Cerebellar cortex (tissue), 1 donor: ENCODE measurements at regions not wholly inside any gene's neighbourhood (a gene's known extent, or its start where the extent isn't known, plus 50 kb on each side); places are given as distances from the start of the nearest gene placed in this dataset.

ENCODE experiments used
- DNase-seq: peaks from one replicate; pipeline ENCODE4 v3.0.0-alpha.2; 2015; ENCODE audit warnings: low spot score

DNA sequence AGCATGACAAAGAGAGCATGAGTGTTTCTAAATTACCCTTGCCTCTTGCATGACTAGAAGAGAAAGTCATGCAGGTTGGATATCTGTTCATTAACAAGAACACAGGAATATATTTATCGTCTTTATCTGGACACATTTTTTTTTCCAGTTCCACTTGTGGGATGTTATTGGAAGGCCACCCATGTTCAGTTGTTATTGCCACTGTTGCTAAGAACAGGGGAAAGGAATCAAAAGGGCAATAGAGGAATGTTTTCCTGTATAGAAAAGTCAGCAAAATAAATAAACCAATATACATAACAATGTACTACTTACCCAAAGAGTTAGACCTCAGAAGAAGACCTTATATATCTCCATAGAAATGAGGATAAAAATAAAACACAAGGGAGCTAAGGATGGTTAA lies 270.1 kb downstream of the QDPR start:
- DNase-seq = no peak

DNA sequence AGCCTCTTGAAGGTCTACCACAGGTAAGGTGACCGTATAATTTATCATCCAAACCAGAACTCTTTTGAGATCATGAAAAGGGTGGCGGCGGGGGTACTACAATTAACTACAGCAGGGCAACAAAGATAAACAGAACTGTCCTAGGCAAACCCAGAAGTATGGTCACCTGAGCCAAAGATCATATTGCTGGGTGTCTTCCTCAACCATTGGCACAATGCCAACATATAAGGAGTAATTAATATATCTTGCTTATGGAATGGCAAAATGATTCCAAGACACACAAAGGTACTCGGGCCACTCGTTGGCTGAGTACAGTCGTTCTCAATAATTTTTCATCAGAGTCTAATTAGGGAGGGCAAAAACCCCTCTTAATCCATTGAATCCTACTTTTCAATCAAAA lies 273.3 kb downstream of the QDPR start:
- DNase-seq = no peak

DNA sequence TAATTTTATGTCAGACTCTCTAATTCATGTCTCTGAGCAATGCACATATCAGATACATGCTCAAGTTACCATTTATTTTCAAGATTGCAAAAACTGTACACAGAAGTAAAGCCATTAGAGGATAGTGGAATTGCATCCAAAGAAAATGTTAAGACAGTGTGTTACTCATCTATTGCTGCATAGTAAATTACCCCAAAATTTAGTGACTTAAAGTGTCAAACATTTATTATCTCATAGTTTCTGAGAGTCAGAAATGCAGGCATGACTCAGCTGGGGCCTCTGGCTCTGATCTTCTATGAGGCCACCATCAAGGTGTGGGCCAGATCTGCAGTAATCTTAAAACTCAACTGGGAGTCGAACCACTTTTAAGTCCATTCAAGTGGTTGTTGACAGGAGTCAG lies 275.2 kb downstream of the QDPR start:
- DNase-seq = no peak

DNA sequence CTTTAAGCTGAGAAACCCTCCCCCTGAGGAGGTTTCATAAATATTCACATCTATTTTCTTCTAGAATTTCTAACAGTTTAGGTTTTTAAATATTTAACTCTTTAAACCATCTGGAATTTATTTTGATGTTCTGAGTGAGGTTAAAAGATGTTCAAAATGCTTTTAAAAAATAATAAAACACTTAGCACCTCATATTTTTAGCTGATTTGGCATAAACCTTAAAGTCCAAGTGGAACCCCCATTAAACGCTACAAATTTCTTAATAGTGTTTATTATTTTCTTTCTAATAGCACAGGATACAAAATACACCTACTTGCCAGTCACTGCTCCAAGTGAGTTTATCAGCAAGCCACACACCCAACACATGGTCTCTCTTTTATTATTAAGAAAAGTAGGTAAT lies 277.2 kb downstream of the QDPR start:
- no peak for DNase-seq

DNA sequence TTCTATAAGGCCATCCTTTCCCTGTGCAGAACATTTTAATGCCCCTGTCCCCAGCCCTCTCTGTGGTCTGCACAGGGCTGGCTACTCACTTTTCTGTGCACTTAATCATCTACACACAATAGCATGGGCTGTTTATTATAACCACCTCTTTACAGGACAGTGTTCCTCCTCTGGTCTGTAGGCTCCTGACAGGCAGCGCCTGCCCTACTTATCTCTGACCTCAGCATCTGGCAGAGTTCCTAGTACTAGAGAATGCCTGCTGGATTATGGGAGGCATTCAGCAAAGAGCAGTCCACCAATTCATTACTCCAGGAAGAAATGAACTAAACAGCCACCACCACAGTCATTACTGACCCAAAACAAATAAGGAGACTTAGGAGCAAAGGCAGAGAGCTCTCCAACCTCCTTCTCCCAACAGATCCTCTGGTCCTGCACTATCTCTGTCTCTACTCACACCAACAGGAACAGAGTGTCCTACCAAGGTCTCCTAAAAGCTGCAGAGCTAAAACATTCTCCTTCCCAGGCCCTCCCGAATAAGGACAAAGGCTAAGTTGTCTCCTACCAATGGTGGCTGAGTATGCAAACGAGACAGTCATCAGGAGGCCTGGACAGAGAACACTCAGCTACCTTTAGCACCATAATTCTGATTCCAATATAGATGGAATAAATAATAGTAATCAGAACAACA lies 279.2 kb downstream of the QDPR start:
- DNase-seq = peak; percentile 55

DNA sequence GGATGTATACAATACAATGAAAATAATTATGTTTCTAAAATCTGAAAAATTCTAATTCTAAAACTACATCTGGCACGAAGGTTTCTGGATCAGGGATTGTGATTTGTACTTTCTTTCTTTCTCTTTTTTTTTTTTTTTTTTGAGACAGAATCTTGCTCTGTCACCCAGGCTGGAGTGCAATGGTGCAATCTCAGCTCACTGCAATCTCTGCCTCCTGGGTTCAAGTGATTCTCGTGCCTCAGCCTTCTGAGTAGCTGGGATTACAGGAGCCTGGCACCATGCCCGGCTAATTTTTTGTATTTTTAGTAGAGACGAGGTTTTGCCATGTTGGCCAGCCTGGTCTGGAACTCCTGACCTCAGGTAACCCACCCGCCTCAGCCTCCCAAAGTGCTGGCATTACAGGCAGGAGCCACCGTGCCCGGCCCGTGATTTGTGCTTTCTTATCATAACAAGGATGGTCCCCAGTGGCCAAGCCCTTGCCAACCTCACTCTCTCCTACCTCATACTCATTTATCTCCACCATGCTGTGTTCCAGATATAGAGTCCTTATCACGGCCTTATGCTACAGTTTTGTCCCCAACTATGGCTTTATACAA lies 279.9 kb downstream of the QDPR start:
- DNase-seq = peak; percentile 7

DNA sequence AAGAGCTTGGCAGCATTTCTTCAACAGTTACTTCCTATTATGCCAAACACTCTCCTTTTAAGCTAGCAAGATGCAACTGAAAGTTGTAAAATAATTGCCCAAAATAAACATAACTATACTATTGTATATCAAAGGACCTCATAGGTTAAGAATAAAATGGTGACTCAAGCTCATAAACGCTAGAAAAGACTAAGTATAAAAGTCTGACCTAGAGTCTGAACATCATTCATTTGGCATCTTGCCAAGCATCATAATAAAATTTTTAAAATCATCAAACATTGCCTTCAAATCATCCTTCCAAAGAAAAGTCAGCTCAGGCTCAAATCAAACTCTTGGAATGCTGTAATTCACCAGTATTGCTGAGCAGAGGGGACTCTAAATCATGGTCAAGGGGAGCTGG lies 281.2 kb downstream of the QDPR start:
- DNase-seq = no peak

DNA sequence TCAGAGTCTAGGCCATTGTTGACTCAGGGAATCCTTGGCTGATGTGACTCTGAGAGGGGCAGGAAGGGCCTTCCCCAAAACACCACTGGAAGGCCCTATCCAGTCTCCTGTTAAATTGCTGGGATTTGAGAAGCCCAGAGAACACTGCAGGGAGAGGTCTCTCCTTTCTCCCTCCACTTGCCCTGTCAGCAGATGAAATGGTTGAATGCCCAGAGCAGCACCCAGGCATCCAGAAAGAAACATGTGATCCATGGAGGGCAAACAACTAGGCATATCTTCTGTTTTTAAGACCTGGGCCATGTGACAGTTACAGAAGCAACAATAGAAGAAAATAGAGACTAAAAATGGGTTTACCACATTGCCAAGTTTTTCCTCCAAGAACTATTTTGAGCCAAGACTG lies 291.1 kb downstream of the QDPR start:
- no peak for DNase-seq

DNA sequence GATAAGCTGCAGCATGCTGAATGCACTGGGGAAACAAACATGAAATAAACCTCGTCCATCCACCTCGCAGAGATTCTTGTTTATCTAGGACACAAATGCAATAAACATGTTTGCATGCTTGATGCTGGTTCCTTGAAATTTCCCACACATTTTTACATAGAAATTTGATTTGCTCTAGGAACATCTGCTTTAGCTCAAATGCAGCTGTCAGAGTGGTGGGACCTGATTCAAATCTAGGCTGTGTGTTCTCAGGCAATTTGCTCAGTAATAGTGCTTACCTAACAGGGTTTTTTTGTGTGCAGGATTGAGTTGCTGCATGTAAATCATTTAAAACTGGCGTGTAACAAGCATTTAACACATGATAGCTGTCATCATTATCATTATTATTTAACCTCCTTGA lies 293.1 kb downstream of the QDPR start:
- DNase-seq = no peak

DNA sequence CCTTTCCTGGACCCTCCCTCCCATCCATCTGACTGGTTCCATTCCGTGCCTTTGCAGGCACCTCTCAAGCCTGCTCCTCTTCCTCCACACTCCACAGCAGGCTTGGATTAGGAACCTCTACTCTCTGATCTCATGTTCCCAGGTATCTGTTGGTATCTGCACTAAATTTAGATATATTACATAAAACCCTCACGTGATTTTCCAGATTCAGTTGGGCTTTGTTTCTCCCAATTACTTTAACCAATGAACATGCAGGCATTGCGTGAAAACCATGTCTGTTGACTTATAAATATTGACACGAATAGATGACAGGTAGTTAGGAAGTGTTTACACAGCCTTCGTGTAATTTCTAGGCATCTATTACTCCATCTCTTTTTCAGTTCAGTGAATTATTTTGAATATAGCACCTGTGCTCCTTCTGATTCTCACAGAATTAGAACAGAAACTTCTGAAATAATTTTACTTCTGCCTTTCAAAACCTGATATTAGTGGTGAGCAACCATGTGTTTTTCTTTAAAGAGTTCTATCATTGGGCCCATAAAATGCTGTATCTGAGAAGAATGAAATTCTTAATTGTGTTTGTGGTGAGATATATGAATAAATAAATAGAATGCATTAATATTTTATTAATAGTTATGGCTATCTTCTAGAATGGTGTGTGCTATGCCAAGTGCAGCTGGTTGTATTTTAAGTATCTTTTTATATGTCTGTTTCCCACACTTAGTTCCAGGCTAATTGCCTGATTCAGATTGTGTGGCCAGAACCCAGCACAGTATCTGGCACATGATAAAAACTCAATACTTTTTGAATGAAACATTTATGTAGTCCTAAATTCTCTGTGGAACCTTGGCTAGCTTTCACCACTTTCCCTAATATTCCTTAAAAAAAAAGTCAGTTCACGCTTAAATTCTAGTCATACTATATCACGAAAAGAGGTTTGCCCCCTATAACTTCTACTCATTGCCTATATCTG lies 304.8 kb downstream of the QDPR start:
- DNase-seq = no peak

DNA sequence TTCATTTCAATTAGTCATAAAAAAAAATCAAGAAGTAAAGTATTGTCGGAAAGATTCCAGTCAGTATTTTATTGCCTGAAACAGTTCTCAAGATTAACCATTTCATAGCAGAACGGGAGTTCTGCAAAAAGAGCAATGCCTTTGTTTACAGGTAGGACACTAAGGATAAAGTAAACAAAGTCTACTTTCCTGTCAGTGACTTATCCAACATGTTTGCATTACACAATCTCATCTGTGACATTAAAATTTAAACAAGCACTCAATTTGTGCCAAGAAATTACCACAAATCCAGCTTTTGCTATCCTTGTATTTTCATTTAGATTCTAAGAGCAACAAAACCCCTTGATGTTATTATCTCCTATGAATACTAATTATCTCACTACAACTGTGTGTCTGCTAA lies 306.5 kb upstream of the LDB2 start:
- DNase-seq = no peak

DNA sequence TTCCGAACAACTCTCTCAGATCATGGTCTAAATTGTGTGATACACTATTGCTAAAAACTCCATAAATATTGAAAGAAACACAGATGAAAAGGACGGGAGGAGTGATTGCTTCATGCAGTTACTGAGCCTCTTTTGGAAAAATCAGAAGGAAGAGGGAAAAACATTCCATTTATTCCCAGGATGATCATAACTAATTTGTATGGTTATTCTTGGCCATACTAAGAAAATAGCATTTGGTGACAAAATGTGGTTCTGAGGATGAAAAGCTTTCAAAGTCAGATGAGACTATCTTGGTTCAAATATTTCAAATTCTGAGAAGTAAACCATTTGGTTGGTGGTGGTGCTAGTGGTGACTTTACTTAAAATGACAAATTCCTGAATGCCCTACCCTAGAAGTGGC lies 305.4 kb upstream of the LDB2 start:
- DNase-seq = no peak

DNA sequence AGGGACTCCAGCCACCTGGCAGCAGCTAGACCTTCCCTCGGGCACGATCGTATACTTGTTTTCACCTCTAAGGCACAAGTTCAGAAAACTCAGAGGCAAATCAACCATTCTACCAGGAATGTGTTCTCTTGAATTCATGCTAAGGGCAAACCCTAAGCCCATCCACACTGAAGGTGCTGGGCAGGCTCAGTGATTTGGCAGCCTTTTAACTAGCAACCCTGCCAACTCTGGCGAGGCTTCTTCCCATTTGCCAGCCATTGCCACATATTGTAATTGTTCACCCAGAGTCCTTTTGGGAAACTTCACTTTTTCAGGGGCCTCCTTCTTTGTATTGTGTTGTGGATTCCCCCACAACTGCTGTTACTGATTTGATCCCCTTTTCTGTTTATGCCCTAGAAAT lies 298.6 kb upstream of the LDB2 start:
- no peak for DNase-seq

DNA sequence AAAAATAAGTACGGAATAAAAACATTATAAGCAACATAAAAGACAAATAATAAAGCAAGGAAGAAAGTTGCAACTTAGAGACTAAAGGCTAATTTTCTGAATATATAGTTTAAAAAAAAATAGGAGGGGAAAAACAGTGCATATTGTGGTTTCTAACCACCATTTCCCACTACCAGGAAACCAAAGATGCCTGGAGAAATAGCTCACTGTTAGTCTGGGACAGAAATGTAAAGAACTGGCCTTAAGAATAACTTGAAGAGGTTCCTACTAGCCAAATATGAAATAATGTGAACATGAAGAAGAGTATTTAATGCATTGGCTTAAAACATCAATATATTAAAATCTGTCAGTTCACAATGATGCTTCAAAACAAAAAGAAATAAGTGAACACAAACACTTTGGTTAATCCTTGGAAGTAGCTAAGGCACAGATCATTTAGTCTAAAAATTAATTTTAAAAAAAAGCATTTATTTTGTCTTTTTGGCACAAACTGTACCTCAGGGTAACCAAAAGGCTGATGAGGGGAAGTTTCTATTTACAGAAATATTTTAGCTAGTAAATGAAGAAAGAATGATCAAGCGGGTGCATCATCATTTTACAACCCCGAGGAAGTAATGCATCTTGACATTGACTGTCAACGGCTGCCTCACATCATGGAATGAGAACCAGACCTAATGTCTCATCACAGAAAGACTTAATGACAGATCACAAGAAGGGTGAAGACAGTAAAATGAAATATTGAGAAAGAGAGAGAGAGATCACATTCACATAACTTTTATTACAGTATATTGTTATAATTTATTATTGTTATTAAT lies 297.2 kb upstream of the LDB2 start:
- no peak for DNase-seq

DNA sequence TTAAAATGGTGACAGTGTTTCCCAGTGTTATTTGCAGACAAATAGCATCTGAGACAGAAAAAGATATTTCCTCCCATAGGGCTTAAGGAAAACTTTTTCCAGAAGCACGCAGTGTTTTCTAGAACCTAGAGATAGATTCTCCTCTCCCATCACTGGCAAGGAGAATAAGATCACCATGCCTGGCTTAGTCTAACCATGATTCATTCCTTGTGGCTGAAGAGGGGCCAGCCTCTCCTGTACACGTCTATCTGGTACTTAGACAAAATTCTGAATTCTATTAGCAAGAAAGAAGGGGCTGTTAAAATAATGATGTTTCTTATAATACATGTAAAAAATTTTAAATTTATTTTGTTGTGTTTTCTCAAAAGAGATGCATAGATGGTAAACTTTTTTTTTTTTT lies 296.1 kb upstream of the LDB2 start:
- no peak for DNase-seq

DNA sequence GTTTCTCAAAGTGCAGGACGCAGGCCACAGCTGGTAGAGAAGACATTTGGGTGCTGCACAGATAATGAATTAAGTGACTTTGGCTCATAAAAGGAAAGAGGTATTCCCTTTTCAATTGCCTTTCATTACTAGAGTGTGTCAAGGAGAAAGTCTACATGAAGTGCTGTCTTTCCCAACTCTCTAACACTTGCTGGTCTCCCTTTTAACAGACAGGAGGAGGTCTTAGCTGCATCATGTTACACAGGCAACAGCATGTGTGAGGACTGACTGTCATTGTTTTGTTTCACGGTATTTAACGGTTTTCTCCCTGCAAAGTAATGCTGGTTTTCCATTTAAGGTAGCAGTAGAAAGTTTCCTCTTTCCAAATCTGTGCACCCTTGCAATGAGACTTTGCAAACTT lies 291.3 kb upstream of the LDB2 start:
- no peak for DNase-seq

DNA sequence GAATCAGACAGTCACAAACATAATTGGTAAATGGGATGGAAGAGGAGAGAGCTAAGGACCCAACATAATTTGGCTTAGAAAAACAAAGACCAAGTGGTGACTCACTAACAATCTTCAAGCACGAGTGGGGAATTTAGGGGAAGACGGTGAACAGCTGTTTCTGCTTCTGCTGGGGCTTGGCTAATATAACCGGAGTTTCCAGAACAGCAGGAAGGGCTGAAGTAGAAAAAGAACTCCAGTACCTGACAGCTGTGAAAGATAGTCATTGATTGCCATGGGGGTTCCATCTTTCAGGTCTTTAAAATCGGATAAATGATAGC lies 290.9 kb upstream of the LDB2 start:
- DNase-seq = no peak

DNA sequence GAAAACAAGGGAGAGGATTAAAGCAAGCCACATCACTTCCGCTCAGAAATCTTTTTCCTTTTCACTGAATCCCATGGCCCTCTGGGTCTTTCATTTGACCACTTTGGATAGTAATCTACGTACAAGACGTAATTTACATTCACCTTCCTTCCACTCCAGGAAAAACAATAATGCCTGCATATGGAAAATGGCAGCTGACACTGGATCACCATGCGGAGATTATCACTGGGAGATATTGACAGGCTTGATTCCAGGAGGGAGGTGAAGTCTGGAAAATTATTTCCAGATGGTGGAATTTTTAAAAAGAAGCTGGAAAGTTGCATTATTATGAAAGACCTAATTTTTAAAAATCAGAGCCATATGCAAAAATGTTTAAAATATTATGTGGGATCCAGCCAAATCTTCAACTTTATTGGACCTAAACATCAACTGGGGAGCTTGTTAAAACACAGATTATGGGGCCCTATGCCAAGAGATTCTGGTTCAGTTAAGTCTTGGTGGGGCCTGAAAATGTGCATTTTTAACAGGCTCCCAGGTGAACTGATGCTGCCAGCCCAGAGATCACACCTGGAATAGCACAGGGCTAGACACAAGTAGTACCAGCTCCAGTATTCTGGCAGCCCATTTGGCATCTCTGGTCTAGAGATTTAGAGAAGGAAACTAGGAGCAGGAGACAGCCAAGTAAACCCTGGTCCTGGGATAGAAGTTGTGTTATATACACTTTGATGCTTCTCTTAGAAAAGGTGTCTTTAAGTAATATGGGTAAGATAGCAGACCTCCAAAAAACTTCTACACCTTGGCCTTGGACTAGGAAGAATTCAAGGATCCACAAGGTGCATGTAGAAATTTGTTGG lies 290.3 kb upstream of the LDB2 start:
- no peak for DNase-seq

DNA sequence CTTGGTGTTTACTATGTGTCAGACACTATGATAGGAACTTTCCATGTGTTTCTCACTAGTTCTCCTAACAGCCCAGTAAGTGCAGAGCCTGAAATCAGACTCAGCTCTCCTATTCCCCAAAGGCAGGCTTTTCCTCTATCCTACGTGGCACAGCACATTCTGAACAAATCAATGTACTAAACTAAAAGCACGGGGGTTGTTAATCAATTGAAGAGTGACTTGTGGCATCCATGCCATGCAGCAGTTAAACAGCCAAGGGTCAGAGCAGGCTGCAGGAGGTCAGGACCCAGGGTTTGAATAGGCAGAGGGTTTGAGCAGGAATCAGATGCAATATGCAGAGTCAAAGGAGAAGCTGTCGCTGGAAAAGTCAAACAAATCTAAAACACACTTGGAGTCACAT lies 289.7 kb upstream of the LDB2 start:
- no peak for DNase-seq

DNA sequence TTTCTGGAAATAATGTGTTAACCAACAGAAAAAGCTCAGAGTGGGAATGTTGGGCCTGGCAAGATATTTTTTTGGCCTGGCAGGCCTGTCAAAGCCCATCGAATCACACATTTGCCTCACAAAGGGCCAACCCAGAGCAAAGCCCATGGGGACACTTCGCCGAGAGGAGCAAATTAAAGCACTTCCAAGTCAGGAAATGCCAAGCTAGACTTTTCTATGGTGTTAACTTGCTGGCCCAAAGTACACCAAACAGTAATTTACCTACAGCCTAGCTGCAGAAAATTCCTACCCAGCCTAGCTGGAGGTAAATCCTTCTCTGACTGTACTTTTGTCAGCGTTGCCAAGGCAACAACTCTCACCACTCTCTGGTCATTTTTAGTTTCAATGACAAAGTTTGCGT lies 288.6 kb upstream of the LDB2 start:
- DNase-seq = no peak

DNA sequence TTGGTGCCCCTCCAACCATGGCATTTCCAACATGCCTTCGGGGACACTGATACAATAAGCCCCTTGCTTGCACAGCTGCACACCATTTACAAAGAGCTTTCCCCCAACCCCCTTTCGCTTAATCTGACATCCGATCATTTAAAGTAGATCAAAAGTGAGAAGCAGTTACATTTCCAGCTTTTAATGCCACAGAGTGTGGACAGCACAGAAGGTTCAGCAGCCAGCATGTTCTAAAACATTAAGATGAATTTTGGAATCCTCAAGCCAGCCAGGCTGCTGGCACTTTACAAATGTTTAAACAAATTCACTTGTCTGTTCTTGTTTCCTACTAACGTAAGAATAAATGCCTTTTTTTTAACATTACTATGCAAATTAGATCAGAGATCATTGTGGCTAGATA lies 284.4 kb upstream of the LDB2 start:
- no peak for DNase-seq

DNA sequence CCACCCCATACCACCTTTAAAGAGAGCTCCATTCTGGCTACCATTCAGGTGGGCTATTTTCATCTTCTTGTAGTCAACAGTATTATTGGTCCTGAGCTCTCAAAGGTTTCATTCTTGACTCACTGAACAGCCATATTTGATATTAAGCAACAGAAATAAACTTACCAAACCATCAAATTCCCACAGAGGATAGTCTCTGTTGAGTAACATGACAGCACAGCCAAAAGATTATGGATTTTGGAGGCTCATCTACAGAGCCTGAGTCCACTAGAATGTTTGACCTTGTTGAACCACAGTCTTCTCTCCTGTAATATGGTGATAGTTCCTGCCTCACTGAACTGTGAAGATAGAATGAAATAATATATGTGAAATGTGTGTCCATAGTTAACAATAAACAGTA lies 276.3 kb upstream of the LDB2 start:
- DNase-seq = no peak
